CD8-positive, alpha-beta memory T cell (primary cell): ENCODE measurements at regions not wholly inside any gene's neighbourhood (a gene's known extent, or its start where the extent isn't known, plus 50 kb on each side); places are given as distances from the start of the nearest gene placed in this dataset.

Experiments used
- CTCF ChIA-PET: fragments of 350-600 bp; sonication (Branson Sonifier 250); formaldehyde crosslinking; loops from one replicate; lab custom pipeline; 2021; ENCODE audit warnings: antibody characterized with exemption; lab: Charles Lee
- POLR2A ChIA-PET: fragments of 350-600 bp; sonication (Branson Sonifier 250); formaldehyde crosslinking; loops from one replicate; lab custom pipeline; 2021; ENCODE audit warnings: antibody characterized with exemption; lab: Charles Lee
- DNase-seq, 5 donors: peaks; one replicate each; pipeline versions ENCODE4 v3.0.0 to v3.0.0-alpha.2; 2020 to 2022; ENCODE audit warnings: mixed read lengths in 1 of 5
- H3K27ac ChIP-seq: one replicate; pipeline ENCODE4 v1.7.0; 2013; ENCODE audit warnings: low read depth, mild to moderate bottlenecking, low read length, moderate library complexity
- H3K27me3 ChIP-seq: 2 replicates; pipeline ENCODE4 v1.7.0; 2013; ENCODE audit warnings: low read length, mild to moderate bottlenecking; ENCODE audit not compliant: insufficient read depth, poor library complexity, severe bottlenecking
- H3K36me3 ChIP-seq: 2 replicates; pipeline ENCODE4 v1.7.0; 2013; ENCODE audit warnings: mild to moderate bottlenecking, low read length, moderate library complexity; ENCODE audit not compliant: insufficient read depth
- H3K4me1 ChIP-seq: 2 replicates; pipeline ENCODE4 v1.7.0; 2013; ENCODE audit warnings: mild to moderate bottlenecking, low read length, moderate library complexity; ENCODE audit not compliant: insufficient read depth
- H3K4me3 ChIP-seq: 2 replicates; pipeline ENCODE4 v1.7.0; 2013; ENCODE audit warnings: mild to moderate bottlenecking, low read length
- H3K9me3 ChIP-seq: 2 replicates; pipeline ENCODE4 v1.7.0; 2013; ENCODE audit warnings: mild to moderate bottlenecking, low read length
- H3K27ac Mint-ChIP-seq, 8 donors: one replicate each; pipeline ENCODE4 v1.8.0; 2020 to 2021; ENCODE audit warnings: mixed read lengths in 8 of 8, mild to moderate bottlenecking in 6 of 8, inconsistent platforms in 3 of 8, moderate library complexity in 3 of 8
- H3K27me3 Mint-ChIP-seq, 2 donors: one replicate each; pipeline ENCODE4 v1.8.0; 2020 to 2021; ENCODE audit warnings: mixed read lengths in 2 of 2, mild to moderate bottlenecking in 1 of 2, moderate library complexity in 1 of 2
- H3K36me3 Mint-ChIP-seq, 3 donors: one replicate each; pipeline ENCODE4 v1.8.0; 2020 to 2021; ENCODE audit warnings: mixed read lengths in 3 of 3, inconsistent platforms in 1 of 3, mild to moderate bottlenecking in 1 of 3
- H3K4me1 Mint-ChIP-seq, 3 donors: one replicate each; pipeline ENCODE4 v1.8.0; 2020 to 2021; ENCODE audit warnings: mixed read lengths in 3 of 3, inconsistent platforms in 1 of 3, mild to moderate bottlenecking in 1 of 3
- H3K4me3 Mint-ChIP-seq, 7 donors: one replicate each; pipeline ENCODE4 v1.8.0; 2020 to 2021; ENCODE audit warnings: mixed read lengths in 7 of 7, mild to moderate bottlenecking in 6 of 7, moderate library complexity in 4 of 7, inconsistent platforms in 2 of 7
- H3K9me3 Mint-ChIP-seq, 5 donors: one replicate each; pipeline ENCODE4 v1.8.0; 2020 to 2022; ENCODE audit warnings: mixed read lengths in 5 of 5, mild to moderate bottlenecking in 3 of 5, moderate library complexity in 2 of 5, inconsistent platforms in 1 of 5

GRCh38 chr6:20326422-20326728, 75.3 kb upstream of the E2F3 start:
- H3K4me3 Mint-ChIP-seq: no peak overlapping the region
- H3K4me1 Mint-ChIP-seq: peaks cover under 1 to 5% (median 4%) of the 10 kb centered on the region in 3 donors
- H3K27ac Mint-ChIP-seq: no peak overlapping the region
- peaks cover 0 to 3% of the 10 kb centered on the region in 2 donors for H3K27me3 Mint-ChIP-seq
- ChIA-PET CTCF (interaction anchor here (1.8 kb wide), 1 partner anchor 78 kb away, joined by 4 read pairs; no protein-coding TSS in a partner anchor), POLR2A (no interaction called here)
- Histone ChIP-seq H3K27ac (no peak overlapping the region), H3K9me3 (no peaks in the 10 kb centered on the region), H3K4me3 (no peak overlapping the region), H3K36me3 (no peaks in the 10 kb centered on the region), H3K27me3 (no peaks in the 10 kb centered on the region), H3K4me1 (no peaks in the 10 kb centered on the region)
- peaks cover 0 to 8% (median 0%) of the 10 kb centered on the region in 3 donors for H3K36me3 Mint-ChIP-seq
- H3K9me3 Mint-ChIP-seq: peaks cover 0 to 2% (median 0%) of the 10 kb centered on the region in 5 donors
- no peak for DNase-seq

DNA sequence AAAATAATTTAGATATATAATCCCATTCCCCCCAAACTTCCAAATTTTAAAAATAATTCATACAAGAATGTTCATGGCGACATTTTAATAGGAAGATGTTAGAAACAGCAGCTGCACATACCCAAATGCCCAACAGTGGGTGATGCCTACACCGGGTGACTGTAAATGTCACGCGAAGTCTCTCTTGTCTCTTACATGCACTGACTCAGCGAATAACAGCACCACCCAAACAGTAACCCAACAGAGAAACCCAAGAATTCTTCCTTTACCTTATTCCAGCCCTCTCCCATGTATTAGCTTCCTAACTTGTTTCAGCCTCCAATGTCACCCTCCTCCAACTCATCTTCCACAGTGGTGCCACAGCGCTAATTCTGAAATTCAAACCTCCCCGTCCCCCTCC, 74.5 kb upstream of the E2F3 start:
- no peaks in the 10 kb centered on the region for H3K9me3 ChIP-seq
- H3K36me3 Mint-ChIP-seq: peaks cover 0 to 8% (median 0%) of the 10 kb centered on the region in 3 donors
- no peak for DNase-seq
- no peaks in the 10 kb centered on the region for H3K4me1 ChIP-seq
- POLR2A ChIA-PET: interaction anchor here (0.6 kb wide), 1 partner anchor 421 kb away, joined by 3 read pairs; no protein-coding TSS in a partner anchor
- no peak overlapping the region for H3K4me3 Mint-ChIP-seq
- no peaks in the 10 kb centered on the region for H3K36me3 ChIP-seq
- H3K27ac ChIP-seq: no peak overlapping the region
- CTCF ChIA-PET: interaction anchor here (1.8 kb wide), 1 partner anchor 77 kb away, joined by 4 read pairs; no protein-coding TSS in a partner anchor
- H3K27me3 ChIP-seq: no peaks in the 10 kb centered on the region
- H3K27me3 Mint-ChIP-seq: peaks cover 0 to 3% of the 10 kb centered on the region in 2 donors
- H3K27ac Mint-ChIP-seq: no peak overlapping the region
- peaks cover 0 to 2% (median 0%) of the 10 kb centered on the region in 5 donors for H3K9me3 Mint-ChIP-seq
- H3K4me3 ChIP-seq: no peak overlapping the region
- peaks cover 3 to 7% (median 3%) of the 10 kb centered on the region in 3 donors for H3K4me1 Mint-ChIP-seq

- peaks cover 0 to 3% of the 10 kb centered on the region in 2 donors for H3K27me3 Mint-ChIP-seq
- Histone ChIP-seq H3K9me3 (no peaks in the 10 kb centered on the region), H3K4me1 (no peaks in the 10 kb centered on the region), H3K4me3 (no peak overlapping the region), H3K27me3 (no peaks in the 10 kb centered on the region), H3K27ac (no peak overlapping the region), H3K36me3 (no peaks in the 10 kb centered on the region)
- no peak overlapping the region for H3K4me3 Mint-ChIP-seq
- H3K4me1 Mint-ChIP-seq: peaks cover 3 to 7% (median 3%) of the 10 kb centered on the region in 3 donors
- peak overlapping the region in 3 of 8 donors; percentile 4 to 50 (median 43) for H3K27ac Mint-ChIP-seq
- H3K36me3 Mint-ChIP-seq: peaks cover 0 to 8% (median 0%) of the 10 kb centered on the region in 3 donors
- H3K9me3 Mint-ChIP-seq: peaks cover 0 to 2% (median 0%) of the 10 kb centered on the region in 5 donors
- POLR2A ChIA-PET: no interaction called here
- DNase-seq: no peak
- CTCF ChIA-PET: no interaction called here
Measured at GRCh38 chr6:20328266-20328923, 73.3 kb upstream of the E2F3 start.

GRCh38 chr6:20328924-20329300, 72.8 kb upstream of the E2F3 start:
- no peak for DNase-seq
- Mint-ChIP-seq H3K36me3 (peaks cover 0 to 8% (median 0%) of the 10 kb centered on the region in 3 donors), H3K4me1 (peaks cover 3 to 7% (median 3%) of the 10 kb centered on the region in 3 donors), H3K27me3 (peaks cover 0 to 3% of the 10 kb centered on the region in 2 donors), H3K9me3 (peaks cover 0 to 2% (median 0%) of the 10 kb centered on the region in 5 donors), H3K4me3 (no peak overlapping the region), H3K27ac (peak overlapping the region in 2 of 8 donors; percentile 4 to 43)
- ChIA-PET POLR2A (no interaction called here), CTCF (interaction anchor here (1.3 kb wide), 1 partner anchor 75 kb away, joined by 3 read pairs; no protein-coding TSS in a partner anchor)
- Histone ChIP-seq H3K27me3 (no peaks in the 10 kb centered on the region), H3K9me3 (no peaks in the 10 kb centered on the region), H3K4me1 (no peaks in the 10 kb centered on the region), H3K36me3 (no peaks in the 10 kb centered on the region), H3K4me3 (no peak overlapping the region), H3K27ac (no peak overlapping the region)

GRCh38 chr6:20331042-20331441, 70.6 kb upstream of the E2F3 start:
- Histone ChIP-seq H3K36me3 (no peaks in the 10 kb centered on the region), H3K27ac (no peak overlapping the region), H3K27me3 (no peaks in the 10 kb centered on the region), H3K9me3 (no peaks in the 10 kb centered on the region), H3K4me1 (peaks cover 9% of the 10 kb centered on the region), H3K4me3 (no peak overlapping the region)
- Mint-ChIP-seq H3K9me3 (peaks cover 0 to 2% (median 0%) of the 10 kb centered on the region in 5 donors), H3K27ac (no peak overlapping the region), H3K27me3 (peaks cover 0 to 3% of the 10 kb centered on the region in 2 donors), H3K4me1 (peaks cover 13 to 18% (median 16%) of the 10 kb centered on the region in 3 donors), H3K36me3 (peaks cover 0 to 8% (median 0%) of the 10 kb centered on the region in 3 donors), H3K4me3 (no peak overlapping the region)
- ChIA-PET POLR2A (interaction anchor here (1.2 to 1.4 kb wide), 2 partner anchors 11 to 35 kb away, joined by 4 to 6 read pairs; no protein-coding TSS in a partner anchor), CTCF (interaction anchor here (1.5 to 3.5 kb wide), 2 partner anchors 10 to 197 kb away, joined by 4 to 11 read pairs; no protein-coding TSS in a partner anchor)
- DNase-seq: no peak

DNA sequence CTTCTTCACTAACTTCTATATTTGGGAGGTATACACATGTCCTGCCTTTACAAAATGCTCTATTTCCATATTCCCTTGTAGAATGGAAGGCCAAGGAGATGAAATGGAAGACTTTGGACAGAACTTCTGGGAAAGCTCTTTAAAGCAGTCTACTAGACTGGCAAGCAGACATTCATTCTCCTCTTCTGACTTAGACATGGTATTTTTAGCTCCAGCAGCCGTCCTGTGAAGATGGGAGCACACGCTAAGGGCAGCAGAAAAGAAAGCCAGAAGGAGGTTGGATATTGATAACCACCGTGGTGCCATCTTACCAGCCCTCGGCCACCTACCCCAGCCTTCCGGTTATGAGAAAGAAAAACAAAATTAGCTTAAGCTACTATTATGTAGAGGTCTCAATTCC, 70.1 kb upstream of the E2F3 start:
- POLR2A ChIA-PET: interaction anchor here (0.5 to 1.4 kb wide), 3 partner anchors 12 to 374 kb away, joined by 3 to 6 read pairs (median 4); no protein-coding TSS in a partner anchor
- Mint-ChIP-seq H3K36me3 (peaks cover 0 to 8% (median 0%) of the 10 kb centered on the region in 3 donors), H3K9me3 (peaks cover 0 to 2% (median 0%) of the 10 kb centered on the region in 5 donors), H3K27me3 (peaks cover 0 to 3% of the 10 kb centered on the region in 2 donors), H3K4me3 (no peak overlapping the region), H3K27ac (peak overlapping the region in 1 of 8 donors; percentile 14), H3K4me1 (peaks cover 18 to 24% (median 22%) of the 10 kb centered on the region in 3 donors)
- peaks cover 15% of the 10 kb centered on the region for H3K4me1 ChIP-seq
- no peaks in the 10 kb centered on the region for H3K36me3 ChIP-seq
- H3K27ac ChIP-seq: no peak overlapping the region
- H3K27me3 ChIP-seq: no peaks in the 10 kb centered on the region
- no peaks in the 10 kb centered on the region for H3K9me3 ChIP-seq
- H3K4me3 ChIP-seq: no peak overlapping the region
- DNase-seq: no peak
- CTCF ChIA-PET: interaction anchor here (1.5 to 3.5 kb wide), 2 partner anchors 11 to 197 kb away, joined by 4 to 11 read pairs; no protein-coding TSS in a partner anchor

DNA sequence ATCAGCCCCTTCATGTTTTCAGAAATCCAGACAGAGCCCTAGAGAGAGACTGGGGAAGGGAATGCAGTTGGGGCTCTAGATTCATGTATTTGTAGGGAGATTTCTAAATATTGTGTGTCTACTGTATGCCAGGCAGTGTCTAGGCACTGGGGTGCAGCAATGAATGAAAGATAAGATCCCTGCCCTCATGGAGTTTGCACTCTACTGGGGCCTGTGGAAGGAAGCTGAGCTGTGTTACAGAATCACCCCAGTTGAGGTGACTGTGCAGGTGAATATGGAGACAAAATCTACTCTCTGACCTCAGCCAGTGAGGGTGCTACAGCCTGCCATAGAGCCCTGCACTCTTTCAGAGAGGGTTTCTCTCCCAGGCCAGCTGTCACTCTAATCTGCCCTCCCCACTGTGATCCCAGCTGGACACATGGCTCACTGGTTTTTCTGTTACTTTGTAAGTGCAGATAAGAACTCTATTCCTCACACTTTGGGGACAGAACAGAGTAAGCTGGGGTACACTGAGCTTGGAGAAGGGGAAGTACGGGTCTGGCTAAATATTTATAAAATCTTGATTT, 69.2 kb upstream of the E2F3 start:
- no peak overlapping the region for H3K4me3 ChIP-seq
- Mint-ChIP-seq H3K4me1 (peaks cover 22 to 31% (median 30%) of the 10 kb centered on the region in 3 donors), H3K4me3 (no peak overlapping the region), H3K27me3 (peaks cover 0 to 3% of the 10 kb centered on the region in 2 donors), H3K36me3 (peaks cover 0 to 6% (median 0%) of the 10 kb centered on the region in 3 donors), H3K27ac (peak overlapping the region in 1 of 8 donors; percentile 10), H3K9me3 (peaks cover 0 to 2% (median 0%) of the 10 kb centered on the region in 5 donors)
- H3K27me3 ChIP-seq: no peaks in the 10 kb centered on the region
- no peaks in the 10 kb centered on the region for H3K9me3 ChIP-seq
- peaks cover 17% of the 10 kb centered on the region for H3K4me1 ChIP-seq
- ChIA-PET CTCF (interaction anchor here (3.5 kb wide), 1 partner anchor 12 kb away, joined by 11 read pairs; no protein-coding TSS in a partner anchor), POLR2A (interaction anchor here (1.4 kb wide), 1 partner anchor 13 kb away, joined by 6 read pairs; no protein-coding TSS in a partner anchor)
- no peak overlapping the region for H3K27ac ChIP-seq
- no peak for DNase-seq
- H3K36me3 ChIP-seq: no peaks in the 10 kb centered on the region
